ENCODE measurements at regions not wholly inside any gene's neighbourhood (a gene's known extent, or its start where the extent isn't known, plus 50 kb on each side); places are given as distances from the start of the nearest gene placed in this dataset.

DNA sequence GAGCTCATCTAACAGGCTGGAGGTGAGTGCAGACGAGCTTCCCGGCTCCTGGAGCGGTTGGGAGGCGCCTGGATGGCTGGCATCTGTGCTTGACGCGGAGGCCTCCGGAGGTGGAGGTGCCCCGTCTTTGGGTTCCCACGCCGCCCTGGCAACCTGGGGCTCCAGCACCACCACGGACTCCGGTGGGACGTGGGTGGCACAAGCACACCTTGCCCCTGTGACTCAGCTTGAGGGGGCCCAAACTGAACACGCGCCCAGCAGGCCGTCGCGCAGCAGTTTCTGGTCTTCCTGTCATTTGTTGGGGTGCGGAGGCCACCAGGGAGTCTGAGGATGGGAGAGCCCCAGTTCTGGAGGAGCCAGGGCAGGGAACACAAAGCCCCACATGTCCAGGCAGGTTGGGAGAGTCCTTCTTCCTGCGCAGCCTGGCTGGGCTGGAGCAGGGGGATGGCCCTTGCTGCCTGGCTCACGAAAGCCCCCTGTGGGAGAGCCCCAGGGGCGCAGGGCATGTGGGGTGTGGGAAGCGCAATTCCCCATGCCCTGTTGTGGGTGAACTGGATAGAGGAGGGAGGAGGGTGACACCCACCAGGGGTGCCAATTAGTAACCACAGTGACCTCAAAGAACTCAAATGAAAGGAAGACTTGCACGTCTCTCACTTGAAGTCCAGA, 1378.6 kb upstream of the DEFB115 start:
- TF ChIP-seq CTCF (IDR thresholded peaks at IDR 0.05) = no peak
- TF ChIP-seq POLR2A (IDR thresholded peaks at IDR 0.05) = no peak
